HepG2 (cell line): ENCODE measurements at regions not wholly inside any gene's neighbourhood (a gene's known extent, or its start where the extent isn't known, plus 50 kb on each side); places are given as distances from the start of the nearest gene placed in this dataset.

ENCODE experiments used
- ATAC-seq: fragments of 200-7000 bp; cut with Tn5 transposase; 3 replicates; pipeline ENCODE4 v1.9.1; 2020; ENCODE audit warnings: mild to moderate bottlenecking, moderate library complexity
- BruUV-seq: library from RNA; stranded (reverse); fragments of 400-500 nt; replicated peaks from 2 replicates; lab custom pipeline; 2021; lab: Mats Ljungman, UMichigan
- CTCF ChIA-PET: fragments of 300-600 bp; formaldehyde crosslinking; extraction: SDS; loops from one replicate; lab custom pipeline; 2021; ENCODE audit warnings: low total read pairs, inconsistent platforms, low intra/inter-chr PET ratio; lab: Yijun Ruan, JAX
- POLR2A ChIA-PET: fragments of 350-600 bp; sonication (Branson Sonifier 250); formaldehyde crosslinking; loops from one replicate; lab custom pipeline; 2020; ENCODE audit warnings: antibody characterized with exemption, inconsistent platforms; lab: Yijun Ruan, JAX
- DNase-seq: peaks from one replicate; pipeline ENCODE4 v3.0.0-alpha.2; 2015; ENCODE audit warnings: low spot score
- FAIRE-seq: peaks from 3 replicates; lab custom pipeline; 2011; peaks lifted over from hg19 to GRCh38; lab: Jason Lieb, UNC
- H2AFZ ChIP-seq: one replicate; pipeline ENCODE4 v1.6.1; 2011; ENCODE audit warnings: low read length, inconsistent platforms
- H3K27ac ChIP-seq: fragments of 300-600 bp; 3 replicates; pipeline ENCODE4 v1.8.0; 2011; ENCODE audit warnings: mixed run types, mild to moderate bottlenecking, mixed read lengths, low read length, inconsistent platforms; ENCODE audit not compliant: insufficient read depth; ENCODE audit errors: extremely low read length
- H3K27me3 ChIP-seq, 2 experiments: fragments of 200-600 bp in 1 of 2; 2 replicates in 1 of 2; 3 replicates in 1 of 2; pipeline versions ENCODE4 v1.6.0 to v1.8.0; 2011; ENCODE audit warnings: low read length in 2 of 2, mild to moderate bottlenecking in 2 of 2, moderate library complexity in 2 of 2, inconsistent platforms in 1 of 2; ENCODE audit not compliant: insufficient read depth in 2 of 2, control insufficient read depth in 1 of 2
- H3K36me3 ChIP-seq, 2 experiments: fragments of 200-600 bp in 1 of 2; replicated peaks in 1 of 2; 2 replicates in 1 of 2; 3 replicates in 1 of 2; pipeline versions ENCODE4 v1.5.1 to v1.8.0; 2011; ENCODE audit warnings: low read length in 2 of 2, inconsistent platforms in 1 of 2; ENCODE audit not compliant: insufficient read depth in 2 of 2, control insufficient read depth in 1 of 2
- H3K4me1 ChIP-seq: 2 replicates; pipeline ENCODE4 v1.5.1; 2012; ENCODE audit warnings: low read length, inconsistent platforms; ENCODE audit not compliant: insufficient read depth
- H3K4me2 ChIP-seq: 2 replicates; pipeline ENCODE4 v1.6.0; 2011; ENCODE audit warnings: low read depth, low read length, inconsistent platforms
- H3K4me3 ChIP-seq, 3 experiments: fragments of 200-600 bp in 1 of 3; sonication (generic), shearing (Covaris generic) in 1 of 3; replicated peaks in 1 of 3; 2 replicates each; pipeline ENCODE4 v1.5.1; 2011 to 2016; ENCODE audit warnings: low read length in 3 of 3, inconsistent platforms in 2 of 3, low read depth in 2 of 3, mild to moderate bottlenecking in 2 of 3, control low read depth in 1 of 3, mixed read lengths in 1 of 3; ENCODE audit not compliant: insufficient read depth in 1 of 3
- H3K79me2 ChIP-seq: one replicate; pipeline ENCODE4 v1.6.1; 2011; ENCODE audit warnings: low read length, inconsistent platforms; ENCODE audit not compliant: insufficient read depth
- H3K9ac ChIP-seq: 2 replicates; pipeline ENCODE4 v1.6.0; 2011; ENCODE audit warnings: mild to moderate bottlenecking, low read depth, low read length, inconsistent platforms; ENCODE audit not compliant: insufficient read depth
- H3K9me3 ChIP-seq: 2 replicates; pipeline ENCODE4 v1.5.1; 2012; ENCODE audit warnings: mild to moderate bottlenecking, low read length
- H4K20me1 ChIP-seq: 2 replicates; pipeline ENCODE4 v1.6.0; 2011; ENCODE audit warnings: inconsistent platforms, mild to moderate bottlenecking, low read length, moderate library complexity; ENCODE audit not compliant: insufficient read depth
- ATF1 ChIP-seq: IDR thresholded peaks from 2 replicates; pipeline ENCODE4 v1.6.1; 2016; ENCODE audit warnings: mild to moderate bottlenecking, control low read depth
- CCAR2 ChIP-seq: fragments of 200-400 bp; formaldehyde crosslinking; optimal IDR thresholded peaks from 2 replicates; pipeline ENCODE3; 2018; ENCODE audit warnings: low read depth, mild to moderate bottlenecking, low read length, moderate library complexity
- KLF12 ChIP-seq: sonication (generic); formaldehyde crosslinking; IDR thresholded peaks from 2 replicates; pipeline ENCODE4 v1.4.0; 2020; ENCODE audit warnings: missing genetic modification reagents, borderline replicate concordance
- MEF2D ChIP-seq: sonication (generic); formaldehyde crosslinking; IDR thresholded peaks from 2 replicates; pipeline ENCODE4 v1.5.1; 2020; ENCODE audit warnings: mild to moderate bottlenecking, missing genetic modification reagents
- MZF1 ChIP-seq: sonication (generic); formaldehyde crosslinking; IDR thresholded peaks from 2 replicates; pipeline ENCODE4 v1.8.1; 2023; ENCODE audit warnings: mild to moderate bottlenecking, missing genetic modification reagents, borderline replicate concordance
- PHF5A ChIP-seq: IDR thresholded peaks from one replicate; pipeline ENCODE4 v1.6.1; 2018; ENCODE audit warnings: low read depth, missing genetic modification reagents; ENCODE audit not compliant: unreplicated experiment
- RAD51 ChIP-seq: fragments of 450-650 bp; IDR thresholded peaks from 2 replicates; pipeline ENCODE4 v1.6.1; 2016; ENCODE audit warnings: borderline replicate concordance
- RBFOX2 ChIP-seq: fragments of 200-400 bp; formaldehyde crosslinking; IDR thresholded peaks from 2 replicates; pipeline ENCODE4 v1.6.1; 2017; ENCODE audit warnings: low read depth, mild to moderate bottlenecking, low read length
- SP140L ChIP-seq: sonication (generic); formaldehyde crosslinking; IDR thresholded peaks from 2 replicates; pipeline ENCODE4 v1.4.0; 2020; ENCODE audit warnings: missing genetic modification reagents, borderline replicate concordance
- SRY ChIP-seq: sonication (generic); formaldehyde crosslinking; IDR thresholded peaks from 2 replicates; pipeline ENCODE4 v1.8.0; 2022; ENCODE audit warnings: mild to moderate bottlenecking, missing genetic modification reagents
- ZFP36 ChIP-seq: fragments of 150-350 bp; IDR thresholded peaks from 2 replicates; pipeline ENCODE4 v1.6.1; 2018; ENCODE audit warnings: borderline replicate concordance, low read length, low read depth; ENCODE audit not compliant: partially characterized antibody
- ZNF136 ChIP-seq: sonication (generic); formaldehyde crosslinking; IDR thresholded peaks from 2 replicates; pipeline ENCODE4 v1.8.1; 2022; ENCODE audit warnings: low read depth, mild to moderate bottlenecking, moderate library complexity, missing genetic modification reagents
- ZNF264 ChIP-seq: sonication (generic); formaldehyde crosslinking; IDR thresholded peaks from 2 replicates; pipeline ENCODE4 v1.4.0; 2020; ENCODE audit warnings: missing genetic modification reagents
- WGBS: methylation state at CpG from one replicate; pipeline ENCODE4 v1.1.6; 2017; ENCODE audit warnings: low lambda C conversion rate; 5-methylcytosine and 5-hydroxymethylcytosine counted together
- in situ Hi-C: cut with HindIII; loops from 2 replicates; pipeline ENCODE4 v1.10.0; 2017; ENCODE audit warnings: low pct_unique_long_range_greater_than_20kb; ENCODE audit not compliant: extremely low pct_ligation_motif_present
- intact Hi-C: fragments of 100-400 bp; cut with micrococcal nuclease; formaldehyde crosslinking; loops from one replicate; pipeline ENCODE4 v1.10.0; 2022; ENCODE audit not compliant: unreplicated experiment
- TF ChIP-seq, protein P1 (sequence below): sonication (generic); formaldehyde crosslinking; IDR thresholded peaks from 2 replicates; pipeline ENCODE4 v1.5.0; 2020; ENCODE audit warnings: missing genetic modification reagents, mild to moderate bottlenecking, borderline replicate concordance

DNA sequence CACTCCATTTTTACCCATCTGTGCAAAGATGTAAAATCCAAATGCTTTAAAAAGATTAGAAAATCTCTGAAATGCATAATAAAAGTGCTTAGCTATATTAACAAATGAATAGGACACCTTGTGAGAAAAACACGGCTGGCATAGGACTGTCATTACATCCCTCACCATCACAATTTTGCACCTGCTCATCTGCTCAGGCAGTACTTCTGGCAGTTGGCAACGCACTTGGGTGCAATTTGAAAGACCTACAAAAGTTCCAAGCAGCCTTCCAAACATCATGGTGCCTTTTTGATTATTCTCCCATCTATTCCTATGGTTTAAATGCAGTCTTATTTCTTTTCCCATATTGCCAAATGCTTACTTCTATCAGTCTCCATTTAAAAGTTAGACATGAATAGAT lies 501.8 kb downstream of the ENC1 start:
- in situ Hi-C loops = no loop called here
- no peak overlapping the region for H3K4me2 ChIP-seq
- H3K27me3 ChIP-seq = no peaks in the 10 kb centered on the region; a peak in 2 of 5 replicates
- H3K36me3 ChIP-seq = no peaks in the 10 kb centered on the region
- WGBS = 45% methylated on average over 2 of the region's 2 CpGs
- no TSS peak for BruUV-seq
- H3K9me3 ChIP-seq = no peaks in the 10 kb centered on the region
- H3K79me2 ChIP-seq = no peaks in the 10 kb centered on the region
- no peaks in the 10 kb centered on the region for H4K20me1 ChIP-seq
- H3K4me1 ChIP-seq = no peaks in the 10 kb centered on the region
- H3K9ac ChIP-seq = no peak overlapping the region
- ATAC-seq = no peak
- POLR2A ChIA-PET = no interaction called here
- no peak overlapping the region for H2AFZ ChIP-seq
- DNase-seq = no peak
- H3K4me3 ChIP-seq = no peak overlapping the region
- TF ChIP-seq KLF12 (CRISPR knock-in tag) (no peak), SRY (CRISPR knock-in tag) (no peak), ZFP36 (no peak), SP140L (CRISPR knock-in tag) (no peak), RBFOX2 (no peak), MZF1 (CRISPR knock-in tag) (no peak), RAD51 (no peak), MEF2D (CRISPR knock-in tag) (no peak), ATF1 (CRISPR knock-in tag) (no peak), PHF5A (no peak), ZNF136 (CRISPR knock-in tag) (no peak), ZNF264 (CRISPR knock-in tag) (no peak), CCAR2 (no peak)
- TF ChIP-seq, protein P1, sequence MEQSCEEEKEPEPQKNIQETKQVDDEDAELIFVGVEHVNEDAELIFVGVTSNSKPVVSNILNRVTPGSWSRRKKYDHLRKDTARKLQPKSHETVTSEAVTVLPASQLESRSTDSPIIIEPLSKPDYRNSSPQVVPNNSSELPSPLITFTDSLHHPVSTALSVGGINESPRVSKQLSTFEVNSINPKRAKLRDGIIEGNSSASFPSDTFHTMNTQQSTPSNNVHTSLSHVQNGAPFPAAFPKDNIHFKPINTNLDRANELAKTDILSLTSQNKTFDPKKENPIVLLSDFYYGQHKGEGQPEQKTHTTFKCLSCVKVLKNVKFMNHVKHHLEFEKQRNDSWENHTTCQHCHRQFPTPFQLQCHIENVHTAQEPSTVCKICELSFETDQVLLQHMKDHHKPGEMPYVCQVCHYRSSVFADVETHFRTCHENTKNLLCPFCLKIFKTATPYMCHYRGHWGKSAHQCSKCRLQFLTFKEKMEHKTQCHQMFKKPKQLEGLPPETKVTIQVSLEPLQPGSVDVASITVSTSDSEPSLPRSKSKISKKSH = no peak
- TF ChIP-seq, all 625 proteins: peak for 0
- CTCF ChIA-PET = no interaction called here
- no peak overlapping the region for H3K27ac ChIP-seq
- intact Hi-C loops = no loop called here
- FAIRE-seq = no peak
